ENCODE measurements at regions not wholly inside any gene's neighbourhood (a gene's known extent, or its start where the extent isn't known, plus 50 kb on each side); places are given as distances from the start of the nearest gene placed in this dataset.

- H3K36me3 ChIP-seq (ENCODE audit: insufficient read depth): no peaks in the 10 kb centered on the region
- no peaks in the 10 kb centered on the region for H4K20me1 ChIP-seq (replicated peaks; ENCODE audit: insufficient read depth)
- no peak overlapping the region for H3K4me2 ChIP-seq
- H3F3A ChIP-seq (replicated peaks; ENCODE audit: low read depth): no peaks in the 10 kb centered on the region
- no peak overlapping the region for H3K27ac Mint-ChIP-seq
- H3K79me2 ChIP-seq (replicated peaks; ENCODE audit: insufficient read depth): no peaks in the 10 kb centered on the region
- H3K4me3 Mint-ChIP-seq: no peak overlapping the region
- DNase-seq (ENCODE audit: low spot score) (no peak), ATAC-seq (no peak)
- H3K4me1 ChIP-seq (ENCODE audit: insufficient read depth): no peaks in the 10 kb centered on the region
- H3K9me2 ChIP-seq (ENCODE audit: insufficient read depth): peaks cover 7% of the 10 kb centered on the region; the same call in 1 of the 2 replicates
- H3K9me3 Mint-ChIP-seq: peaks cover 8% of the 10 kb centered on the region
- no peak overlapping the region for H3K4me3 ChIP-seq
- no peak overlapping the region for H3K27ac ChIP-seq (ENCODE audit: low read depth)
- H3K4me1 Mint-ChIP-seq: peaks cover 11% of the 10 kb centered on the region; the same call in 2 of the 3 replicates
- no peaks in the 10 kb centered on the region for H3K27me3 Mint-ChIP-seq (ENCODE audit: insufficient read depth, low read depth, poor library complexity)
- H3K36me3 Mint-ChIP-seq (ENCODE audit: low read depth): no peaks in the 10 kb centered on the region; the same call in 2 of the 3 replicates
- no peaks in the 10 kb centered on the region for H3K27me3 ChIP-seq (ENCODE audit: insufficient read depth)
- no peak overlapping the region for H2AFZ ChIP-seq
- no peak for TF ChIP-seq ETS1 (IDR thresholded peaks at IDR 0.05)
- TF ChIP-seq NANOG (IDR thresholded peaks at IDR 0.05; ENCODE audit: borderline replicate concordance): no peak
- no peak for TF ChIP-seq EZH2 (IDR thresholded peaks at IDR 0.05; ENCODE audit: low read depth, unreplicated experiment)
- no peak for TF ChIP-seq POLR2AphosphoS5 (IDR thresholded peaks at IDR 0.05; ENCODE audit: low read depth)
- no peak for TF ChIP-seq STAT1 (IDR thresholded peaks at IDR 0.05; ENCODE audit: unreplicated experiment)
- no peak for TF ChIP-seq JUNB (IDR thresholded peaks at IDR 0.05; ENCODE audit: unreplicated experiment)
- TF ChIP-seq EZH2phosphoT487 (IDR thresholded peaks at IDR 0.05; ENCODE audit: unreplicated experiment): no peak
- no peak for TF ChIP-seq ZNF331 (CRISPR knock-in tag; IDR thresholded peaks at IDR 0.05; ENCODE audit: low read depth)
- TF ChIP-seq, protein P1, sequence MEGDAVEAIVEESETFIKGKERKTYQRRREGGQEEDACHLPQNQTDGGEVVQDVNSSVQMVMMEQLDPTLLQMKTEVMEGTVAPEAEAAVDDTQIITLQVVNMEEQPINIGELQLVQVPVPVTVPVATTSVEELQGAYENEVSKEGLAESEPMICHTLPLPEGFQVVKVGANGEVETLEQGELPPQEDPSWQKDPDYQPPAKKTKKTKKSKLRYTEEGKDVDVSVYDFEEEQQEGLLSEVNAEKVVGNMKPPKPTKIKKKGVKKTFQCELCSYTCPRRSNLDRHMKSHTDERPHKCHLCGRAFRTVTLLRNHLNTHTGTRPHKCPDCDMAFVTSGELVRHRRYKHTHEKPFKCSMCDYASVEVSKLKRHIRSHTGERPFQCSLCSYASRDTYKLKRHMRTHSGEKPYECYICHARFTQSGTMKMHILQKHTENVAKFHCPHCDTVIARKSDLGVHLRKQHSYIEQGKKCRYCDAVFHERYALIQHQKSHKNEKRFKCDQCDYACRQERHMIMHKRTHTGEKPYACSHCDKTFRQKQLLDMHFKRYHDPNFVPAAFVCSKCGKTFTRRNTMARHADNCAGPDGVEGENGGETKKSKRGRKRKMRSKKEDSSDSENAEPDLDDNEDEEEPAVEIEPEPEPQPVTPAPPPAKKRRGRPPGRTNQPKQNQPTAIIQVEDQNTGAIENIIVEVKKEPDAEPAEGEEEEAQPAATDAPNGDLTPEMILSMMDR (conservative IDR thresholded peaks at IDR 0.05; ENCODE audit: low read depth in 2 of 2): no peak
Measured at GRCh38 chr7:47213276-47213675, 368.6 kb downstream of the TNS3 start.

GRCh38 chr7:47211519-47211973, 370.4 kb downstream of the TNS3 start:
- H3K27ac ChIP-seq (ENCODE audit: low read depth): no peak overlapping the region

More at GRCh38 chr7:47211519-47211973, 370.4 kb downstream of the TNS3 start:
- peaks cover 7% of the 10 kb centered on the region; the same call in 1 of the 2 replicates for H3K9me2 ChIP-seq (ENCODE audit: insufficient read depth)
- Mint-ChIP-seq H3K36me3 (ENCODE audit: low read depth) (no peaks in the 10 kb centered on the region), H3K4me1 (peaks cover 11% of the 10 kb centered on the region; the same call in 2 of the 3 replicates), H3K27me3 (ENCODE audit: insufficient read depth, low read depth, poor library complexity) (no peaks in the 10 kb centered on the region), H3K4me3 (no peak overlapping the region), H3K27ac (no peak overlapping the region), H3K9me3 (peaks cover 8% of the 10 kb centered on the region)
- H3K36me3 ChIP-seq (ENCODE audit: insufficient read depth): no peaks in the 10 kb centered on the region
- no peak for ATAC-seq
- H3K4me3 ChIP-seq: no peak overlapping the region
- no peak overlapping the region for H3K4me2 ChIP-seq
- DNase-seq (ENCODE audit: low spot score): no peak
- no peaks in the 10 kb centered on the region for H4K20me1 ChIP-seq (replicated peaks; ENCODE audit: insufficient read depth)
- H3K27me3 ChIP-seq (ENCODE audit: insufficient read depth): no peaks in the 10 kb centered on the region
- no peaks in the 10 kb centered on the region for H3F3A ChIP-seq (replicated peaks; ENCODE audit: low read depth)
- H3K4me1 ChIP-seq (ENCODE audit: insufficient read depth): no peaks in the 10 kb centered on the region
- H3K79me2 ChIP-seq (replicated peaks; ENCODE audit: insufficient read depth): no peaks in the 10 kb centered on the region
- peak overlapping the region; percentile 57; the same call in 1 of the 2 replicates for H2AFZ ChIP-seq
- TF ChIP-seq ZNF331 (CRISPR knock-in tag; IDR thresholded peaks at IDR 0.05; ENCODE audit: low read depth): no peak
- TF ChIP-seq ETS1 (IDR thresholded peaks at IDR 0.05): no peak
- TF ChIP-seq CREB1 (CRISPR knock-in tag; IDR thresholded peaks at IDR 0.05; ENCODE audit: low read depth): no peak
- TF ChIP-seq EZH2 (IDR thresholded peaks at IDR 0.05; ENCODE audit: low read depth, unreplicated experiment): no peak
- no peak for TF ChIP-seq JUNB (IDR thresholded peaks at IDR 0.05; ENCODE audit: unreplicated experiment)
- no peak for TF ChIP-seq ZNF114 (CRISPR knock-in tag; IDR thresholded peaks at IDR 0.05)
- no peak for TF ChIP-seq STAT1 (IDR thresholded peaks at IDR 0.05; ENCODE audit: unreplicated experiment)
